ENCODE measurements at regions not wholly inside any gene's neighbourhood (a gene's known extent, or its start where the extent isn't known, plus 50 kb on each side); places are given as distances from the start of the nearest gene placed in this dataset.

DNA sequence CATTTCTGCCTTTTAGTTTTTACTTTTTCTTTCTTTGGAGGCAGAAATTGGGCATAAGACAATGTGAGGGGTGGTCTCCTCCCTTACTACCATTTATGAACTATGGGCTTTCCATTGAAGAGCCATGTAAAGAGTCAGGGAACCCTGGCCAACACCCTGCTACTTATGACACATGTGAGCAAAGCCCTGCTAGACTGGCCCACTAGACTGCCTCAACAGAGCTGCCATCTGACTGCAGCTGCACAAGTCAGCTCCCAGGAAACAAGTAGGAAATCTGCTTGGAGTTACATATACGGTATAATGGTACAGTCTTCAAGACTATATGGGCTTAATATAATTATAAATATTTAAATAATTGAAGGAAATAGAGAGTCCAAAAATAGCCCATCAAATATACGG lies 816.8 kb downstream of the TRIB2 start (continued):
- TF ChIP-seq, protein P1, sequence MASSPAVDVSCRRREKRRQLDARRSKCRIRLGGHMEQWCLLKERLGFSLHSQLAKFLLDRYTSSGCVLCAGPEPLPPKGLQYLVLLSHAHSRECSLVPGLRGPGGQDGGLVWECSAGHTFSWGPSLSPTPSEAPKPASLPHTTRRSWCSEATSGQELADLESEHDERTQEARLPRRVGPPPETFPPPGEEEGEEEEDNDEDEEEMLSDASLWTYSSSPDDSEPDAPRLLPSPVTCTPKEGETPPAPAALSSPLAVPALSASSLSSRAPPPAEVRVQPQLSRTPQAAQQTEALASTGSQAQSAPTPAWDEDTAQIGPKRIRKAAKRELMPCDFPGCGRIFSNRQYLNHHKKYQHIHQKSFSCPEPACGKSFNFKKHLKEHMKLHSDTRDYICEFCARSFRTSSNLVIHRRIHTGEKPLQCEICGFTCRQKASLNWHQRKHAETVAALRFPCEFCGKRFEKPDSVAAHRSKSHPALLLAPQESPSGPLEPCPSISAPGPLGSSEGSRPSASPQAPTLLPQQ (tag by site-specific recombination; IDR thresholded peaks at IDR 0.05): no peak
- TF ChIP-seq ZNF660 (tag by site-specific recombination; IDR thresholded peaks at IDR 0.05) (no peak), ZNF112 (tag by site-specific recombination; IDR thresholded peaks at IDR 0.05) (no peak), GLI4 (tag by site-specific recombination; IDR thresholded peaks at IDR 0.05) (no peak), KLF8 (tag by site-specific recombination; IDR thresholded peaks at IDR 0.05) (no peak)
- TF ChIP-seq, protein P2, sequence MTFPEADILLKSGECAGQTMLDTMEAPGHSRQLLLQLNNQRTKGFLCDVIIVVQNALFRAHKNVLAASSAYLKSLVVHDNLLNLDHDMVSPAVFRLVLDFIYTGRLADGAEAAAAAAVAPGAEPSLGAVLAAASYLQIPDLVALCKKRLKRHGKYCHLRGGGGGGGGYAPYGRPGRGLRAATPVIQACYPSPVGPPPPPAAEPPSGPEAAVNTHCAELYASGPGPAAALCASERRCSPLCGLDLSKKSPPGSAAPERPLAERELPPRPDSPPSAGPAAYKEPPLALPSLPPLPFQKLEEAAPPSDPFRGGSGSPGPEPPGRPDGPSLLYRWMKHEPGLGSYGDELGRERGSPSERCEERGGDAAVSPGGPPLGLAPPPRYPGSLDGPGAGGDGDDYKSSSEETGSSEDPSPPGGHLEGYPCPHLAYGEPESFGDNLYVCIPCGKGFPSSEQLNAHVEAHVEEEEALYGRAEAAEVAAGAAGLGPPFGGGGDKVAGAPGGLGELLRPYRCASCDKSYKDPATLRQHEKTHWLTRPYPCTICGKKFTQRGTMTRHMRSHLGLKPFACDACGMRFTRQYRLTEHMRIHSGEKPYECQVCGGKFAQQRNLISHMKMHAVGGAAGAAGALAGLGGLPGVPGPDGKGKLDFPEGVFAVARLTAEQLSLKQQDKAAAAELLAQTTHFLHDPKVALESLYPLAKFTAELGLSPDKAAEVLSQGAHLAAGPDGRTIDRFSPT (tag by site-specific recombination; IDR thresholded peaks at IDR 0.05): no peak

DNA sequence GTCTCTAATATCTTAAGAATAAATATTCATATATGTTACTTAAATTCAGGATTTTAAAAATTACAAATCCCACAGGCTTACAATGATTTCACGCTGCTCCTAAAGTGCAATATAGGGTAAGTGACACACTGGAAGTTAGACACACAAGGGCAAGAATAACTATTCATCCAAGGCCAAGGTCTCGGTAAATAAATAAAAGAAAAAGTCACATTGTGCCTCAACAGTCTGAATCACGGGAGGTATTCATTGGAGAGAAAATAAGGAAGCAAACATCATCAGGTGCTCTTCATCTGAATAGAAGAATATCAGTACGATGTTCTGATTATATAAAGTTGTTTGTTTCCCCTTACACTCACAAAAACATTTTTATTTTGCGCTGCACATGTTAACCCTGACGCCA lies 820.2 kb downstream of the TRIB2 start:
- POLR2A ChIA-PET: no interaction called here
- H3K9me3 ChIP-seq (ENCODE audit: control insufficient read depth, insufficient read depth, low read depth, low read length): no peaks in the 10 kb centered on the region
- no peak overlapping the region for H3K27ac ChIP-seq (ENCODE audit: extremely low read depth, low read depth, low read length)
- CTCF ChIA-PET: no interaction called here
- no peak overlapping the region for H3K4me3 ChIP-seq (ENCODE audit: low read depth, low read length)
- no peaks in the 10 kb centered on the region for H3K36me3 ChIP-seq (ENCODE audit: control insufficient read depth in 2 of 2, insufficient read depth in 1 of 2, low read length in 2 of 2)
- H3K4me1 ChIP-seq (ENCODE audit: control insufficient read depth, insufficient read depth, low read length): no peaks in the 10 kb centered on the region
- TF ChIP-seq ZNF585B (tag by site-specific recombination; IDR thresholded peaks at IDR 0.05) (no peak), ZNF202 (tag by site-specific recombination; IDR thresholded peaks at IDR 0.05; ENCODE audit: borderline replicate concordance) (no peak), ZNF830 (tag by site-specific recombination; IDR thresholded peaks at IDR 0.05; ENCODE audit: low read depth) (no peak), ZNF837 (tag by site-specific recombination; IDR thresholded peaks at IDR 0.05) (no peak), FEZF1 (tag by site-specific recombination; IDR thresholded peaks at IDR 0.05) (no peak), KLF16 (tag by site-specific recombination; IDR thresholded peaks at IDR 0.05) (no peak), KLF7 (tag by site-specific recombination; IDR thresholded peaks at IDR 0.05; ENCODE audit: borderline replicate concordance) (no peak), ZNF404 (tag by site-specific recombination; IDR thresholded peaks at IDR 0.05) (no peak), ZNF19 (tag by site-specific recombination; IDR thresholded peaks at IDR 0.05; ENCODE audit: low read depth) (no peak), ZFP3 (tag by site-specific recombination; IDR thresholded peaks at IDR 0.05; ENCODE audit: low read depth) (no peak), ZNF777 (tag by site-specific recombination; IDR thresholded peaks at IDR 0.05; ENCODE audit: borderline replicate concordance) (no peak), ZNF530 (tag by site-specific recombination; IDR thresholded peaks at IDR 0.05; ENCODE audit: low read depth) (no peak), ZNF174 (tag by site-specific recombination; IDR thresholded peaks at IDR 0.05) (no peak), ZNF274 (IDR thresholded peaks at IDR 0.05; ENCODE audit: low read length) (no peak), ZNF274 (tag by site-specific recombination; IDR thresholded peaks at IDR 0.05; ENCODE audit: borderline replicate concordance) (no peak), GLI2 (tag by site-specific recombination; IDR thresholded peaks at IDR 0.05; ENCODE audit: borderline replicate concordance, low read depth) (no peak)
- TF ChIP-seq, protein P3, sequence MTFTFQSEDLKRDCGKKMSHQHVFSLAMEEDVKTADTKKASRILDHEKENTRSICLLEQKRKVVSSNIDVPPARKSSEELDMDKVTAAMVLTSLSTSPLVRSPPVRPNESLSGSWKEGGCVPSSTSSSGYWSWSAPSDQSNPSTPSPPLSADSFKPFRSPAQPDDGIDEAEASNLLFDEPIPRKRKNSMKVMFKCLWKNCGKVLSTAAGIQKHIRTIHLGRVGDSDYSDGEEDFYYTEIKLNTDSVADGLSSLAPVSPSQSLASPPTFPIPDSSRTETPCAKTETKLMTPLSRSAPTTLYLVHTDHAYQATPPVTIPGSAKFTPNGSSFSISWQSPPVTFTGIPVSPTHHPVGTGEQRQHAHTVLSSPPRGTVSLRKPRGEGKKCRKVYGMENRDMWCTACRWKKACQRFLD (tag by site-specific recombination; IDR thresholded peaks at IDR 0.05): no peak
